Prostate gland (tissue), 2 donors: ENCODE measurements at regions not wholly inside any gene's neighbourhood (a gene's known extent, or its start where the extent isn't known, plus 50 kb on each side); places are given as distances from the start of the nearest gene placed in this dataset.

Experiments used
- DNase-seq: peaks from one replicate; pipeline ENCODE4 v3.0.0-alpha.2; 2019; ENCODE audit warnings: low spot score
- H3K27ac ChIP-seq, 2 donors: fragments of 200-600 bp; sonication (generic); 2 replicates each; pipeline ENCODE4 v1.5.1; 2017 to 2019
- H3K27me3 ChIP-seq: fragments of 200-600 bp; sonication (generic); replicated peaks from 2 replicates; pipeline ENCODE4 v1.5.1; 2019; ENCODE audit not compliant: insufficient read depth
- H3K36me3 ChIP-seq, 2 donors: fragments of 200-600 bp; sonication (generic); 1 replicate in 1 of 2; 2 replicates in 1 of 2; pipeline versions ENCODE4 v1.5.1 to v1.8.1; 2017 to 2019
- H3K4me1 ChIP-seq: fragments of 200-600 bp; sonication (generic); replicated peaks from 2 replicates; pipeline ENCODE4 v1.5.1; 2019
- H3K4me3 ChIP-seq, 2 donors: fragments of 200-600 bp; sonication (generic); 2 replicates each; pipeline ENCODE4 v1.5.1; 2017 to 2019
- H3K9me3 ChIP-seq: fragments of 200-600 bp; sonication (generic); 2 replicates; pipeline ENCODE4 v1.5.1; 2017
- CTCF ChIP-seq, 4 experiments: fragments of 200-600 bp in 2 of 4; fragments of 450-650 bp in 2 of 4; sonication (generic) in 2 of 4; IDR thresholded peaks; 1 replicate in 3 of 4; 2 replicates in 1 of 4; pipeline ENCODE4 v1.5.1; 2016 to 2019; ENCODE audit warnings: antibody characterized with exemption in 4 of 4, mild to moderate bottlenecking in 2 of 4, moderate library complexity in 2 of 4
- POLR2A ChIP-seq: fragments of 450-650 bp; IDR thresholded peaks from one replicate; pipeline ENCODE4 v1.6.1; 2016; ENCODE audit warnings: antibody characterized with exemption, mild to moderate bottlenecking
- POLR2AphosphoS5 ChIP-seq: sonication (generic); formaldehyde crosslinking; IDR thresholded peaks from one replicate; pipeline ENCODE4 v1.6.1; 2017; ENCODE audit warnings: antibody characterized with exemption
- WGBS: methylation state at CpG from one replicate; pipeline ENCODE4 v1.1.5; 2018; 5-methylcytosine and 5-hydroxymethylcytosine counted together
- intact Hi-C: fragments of 100-400 bp; cut with DNase I; formaldehyde crosslinking; loops from one replicate; pipeline ENCODE4 v1.14.2; 2022

- intact Hi-C loops = no loop called here
- TF ChIP-seq CTCF (IDR thresholded peaks at IDR 0.05) = no peak
- no peak for TF ChIP-seq POLR2A
- no peak for TF ChIP-seq POLR2AphosphoS5
Measured at GRCh38 chr10:50936335-50936734, 50.9 kb upstream of the A1CF start.

DNA sequence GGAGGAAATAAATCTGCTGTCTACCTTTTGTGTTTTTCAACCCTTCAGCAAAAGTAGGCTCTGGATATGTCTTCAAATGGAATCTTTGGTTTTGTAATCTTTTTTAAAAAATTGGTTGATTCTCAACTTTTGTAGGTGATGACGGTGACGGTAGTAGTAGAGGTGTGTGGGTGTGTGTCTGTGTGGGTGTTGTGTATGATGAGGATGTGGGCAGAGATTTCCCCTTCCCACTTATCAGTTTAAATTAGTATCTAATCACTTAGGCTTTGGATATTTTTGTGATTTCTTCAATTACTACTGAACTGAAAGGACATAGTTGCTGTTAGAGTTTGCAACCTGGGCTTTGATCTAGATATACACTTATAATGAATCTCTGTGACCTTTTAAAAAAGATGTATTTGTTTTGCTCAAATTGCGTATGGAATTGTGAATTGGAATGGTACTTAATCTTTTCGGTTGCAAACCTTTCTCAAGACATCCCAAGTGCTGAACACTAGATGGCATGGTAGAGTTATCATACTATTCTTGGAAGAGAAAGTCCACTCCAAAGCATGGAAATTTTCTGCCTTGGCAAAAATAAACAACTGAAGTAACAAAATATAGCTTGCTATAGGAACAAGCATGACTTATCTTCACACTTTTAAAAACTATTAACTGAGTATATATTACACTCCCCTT lies 51.9 kb upstream of the A1CF start:
- WGBS = 34% methylated on average over 4 of the region's 4 CpGs
- TF ChIP-seq CTCF (IDR thresholded peaks at IDR 0.05) (peak in 1 of 4 experiments; percentile 20), POLR2A (no peak)
- intact Hi-C loops = no loop called here

More at GRCh38 chr10:50936335-50936734, 50.9 kb upstream of the A1CF start:
- Histone ChIP-seq H3K9me3 (no peaks in the 10 kb centered on the region), H3K27ac (no peak overlapping the region), H3K4me3 (no peak overlapping the region), H3K27me3 (no peaks in the 10 kb centered on the region), H3K36me3 (no peaks in the 10 kb centered on the region), H3K4me1 (no peaks in the 10 kb centered on the region)
- no peak for DNase-seq

GRCh38 chr10:50941629-50942028 lies 56.2 kb upstream of the A1CF start:
- DNase-seq = no peak
- Histone ChIP-seq H3K36me3 (no peaks in the 10 kb centered on the region), H3K4me3 (no peak overlapping the region), H3K9me3 (no peaks in the 10 kb centered on the region), H3K27ac (no peak overlapping the region), H3K4me1 (no peaks in the 10 kb centered on the region), H3K27me3 (no peaks in the 10 kb centered on the region)
- WGBS = 74% methylated on average over 3 of the region's 3 CpGs
- intact Hi-C loops = no loop called here
- TF ChIP-seq POLR2A (no peak), POLR2AphosphoS5 (no peak), CTCF (IDR thresholded peaks at IDR 0.05) (no peak)

More for the DNA sequence above, 51.9 kb upstream of the A1CF start:
- no peak overlapping the region for H3K4me3 ChIP-seq
- no peak overlapping the region for H3K27ac ChIP-seq
- no peaks in the 10 kb centered on the region for H3K4me1 ChIP-seq
- H3K9me3 ChIP-seq = no peaks in the 10 kb centered on the region
- no peaks in the 10 kb centered on the region for H3K27me3 ChIP-seq
- no peaks in the 10 kb centered on the region for H3K36me3 ChIP-seq
- no peak for DNase-seq

- no peak overlapping the region for H3K4me3 ChIP-seq
- no peak for DNase-seq
- intact Hi-C loops = no loop called here
- H3K36me3 ChIP-seq = no peaks in the 10 kb centered on the region
- no peaks in the 10 kb centered on the region for H3K27me3 ChIP-seq
- TF ChIP-seq CTCF (IDR thresholded peaks at IDR 0.05) (no peak), POLR2A (no peak), POLR2AphosphoS5 (no peak)
- 85% methylated on average over 6 of the region's 6 CpGs for WGBS
- no peaks in the 10 kb centered on the region for H3K9me3 ChIP-seq
- no peaks in the 10 kb centered on the region for H3K4me1 ChIP-seq
- no peak overlapping the region for H3K27ac ChIP-seq
Measured at GRCh38 chr10:50946991-50947781, 61.8 kb upstream of the A1CF start.

DNA sequence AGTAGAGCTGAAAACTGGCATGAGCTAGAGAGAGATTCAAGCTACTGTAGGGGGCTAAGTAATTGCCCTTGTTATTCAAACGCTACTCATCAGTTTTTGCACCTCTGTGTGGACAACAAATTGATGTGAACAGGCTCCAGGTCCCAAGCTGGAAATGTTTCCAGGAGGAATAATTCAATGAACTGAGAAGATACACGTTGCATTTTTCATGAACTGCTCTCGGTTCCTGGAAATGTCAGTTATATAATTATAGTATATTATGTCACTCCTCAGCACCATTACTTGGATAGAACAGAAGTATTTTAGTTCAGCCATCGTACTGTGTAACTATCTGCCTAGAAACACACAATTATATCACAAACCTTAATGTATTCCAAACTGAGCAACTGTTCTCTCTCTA lies 65.9 kb upstream of the A1CF start:
- H3K36me3 ChIP-seq = no peaks in the 10 kb centered on the region
- H3K27ac ChIP-seq = no peak overlapping the region
- no peak for DNase-seq
- H3K9me3 ChIP-seq = no peaks in the 10 kb centered on the region
- WGBS = 63% methylated on average over 4 of the region's 4 CpGs
- intact Hi-C loops = no loop called here
- no peak overlapping the region for H3K4me3 ChIP-seq
- TF ChIP-seq POLR2A (no peak), CTCF (IDR thresholded peaks at IDR 0.05) (no peak), POLR2AphosphoS5 (no peak)
- no peaks in the 10 kb centered on the region for H3K4me1 ChIP-seq
- H3K27me3 ChIP-seq = no peaks in the 10 kb centered on the region
